ENCODE measurements at regions not wholly inside any gene's neighbourhood (a gene's known extent, or its start where the extent isn't known, plus 50 kb on each side); places are given as distances from the start of the nearest gene placed in this dataset.
A peak's percentile ranks its signal among the peaks of the same experiment; 100 is the strongest.

DNA sequence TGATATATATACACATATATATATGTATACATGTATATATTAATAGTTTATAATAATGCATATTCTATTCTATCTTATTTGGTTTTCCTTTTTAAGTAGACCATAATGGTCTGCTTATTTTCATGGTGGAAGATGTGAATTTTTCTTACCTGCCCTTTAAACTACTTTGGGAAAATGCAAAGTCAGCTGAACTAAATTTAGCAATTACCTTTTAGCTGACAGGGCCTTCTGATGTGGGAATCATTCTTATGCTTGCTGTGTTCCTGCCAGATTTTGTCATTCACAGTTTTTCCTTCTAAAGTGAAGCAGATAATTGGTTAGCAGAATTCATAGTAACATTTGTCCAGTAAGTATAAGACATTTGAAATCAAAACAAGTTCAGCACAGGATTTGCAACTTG, 63.2 kb upstream of the SAMSN1 start:
- no peaks in the 10 kb centered on the region for H3K36me3 ChIP-seq (replicated peaks; ENCODE audit: low read depth, low read length)
- TF ChIP-seq CTCF (IDR thresholded peaks at IDR 0.05; ENCODE audit: low read depth, low read length) = no peak
- TF ChIP-seq EZH2phosphoT487 (IDR thresholded peaks at IDR 0.05; ENCODE audit: low read depth) = no peak
- no peak overlapping the region for H3K4me3 ChIP-seq (ENCODE audit: low read length)
- H3K27me3 ChIP-seq (ENCODE audit: low read depth, low read length) = no peaks in the 10 kb centered on the region
- no peaks in the 10 kb centered on the region; the same call in 1 of the 2 replicates for H3K9me3 ChIP-seq (ENCODE audit: insufficient read depth, low read length)
- H3K79me2 ChIP-seq (ENCODE audit: low read length) = no peaks in the 10 kb centered on the region
- no peak overlapping the region for H3K4me2 ChIP-seq (ENCODE audit: low read length)
- no peaks in the 10 kb centered on the region for H4K20me1 ChIP-seq (ENCODE audit: insufficient read depth, low read length)
- H3K9ac ChIP-seq (ENCODE audit: low read length) = no peak overlapping the region
- H3K4me1 ChIP-seq (ENCODE audit: low read length) = peaks cover 21% of the 10 kb centered on the region
- H3K27ac ChIP-seq (ENCODE audit: low read length) = no peak overlapping the region
- H2AFZ ChIP-seq (ENCODE audit: low read depth, low read length) = no peak overlapping the region

DNA sequence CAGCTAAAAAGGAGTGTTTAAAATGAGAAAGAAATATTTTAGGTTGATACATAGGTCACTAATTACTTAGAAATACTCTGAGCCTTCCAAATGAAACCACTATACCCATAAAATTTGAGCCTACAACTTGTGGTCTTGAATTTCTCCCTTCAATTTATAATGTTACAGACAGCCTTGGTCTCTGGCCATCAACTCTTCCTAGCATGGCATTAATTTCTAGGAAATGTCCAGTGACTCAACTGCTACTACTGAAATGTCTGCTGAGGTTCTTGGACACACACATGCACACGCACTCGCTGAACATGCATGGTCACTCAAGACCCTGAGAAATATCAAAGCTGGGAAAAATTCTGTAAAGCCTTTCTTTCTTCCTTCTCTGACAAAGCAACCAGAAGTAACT, 61.1 kb upstream of the SAMSN1 start:
- Histone ChIP-seq H3K36me3 (replicated peaks; ENCODE audit: low read depth, low read length) (no peaks in the 10 kb centered on the region), H3K79me2 (ENCODE audit: low read length) (no peaks in the 10 kb centered on the region), H3K4me3 (ENCODE audit: low read length) (no peak overlapping the region), H3K4me2 (ENCODE audit: low read length) (no peak overlapping the region), H3K27ac (ENCODE audit: low read length) (no peak overlapping the region), H3K4me1 (ENCODE audit: low read length) (peaks cover 30% of the 10 kb centered on the region), H2AFZ (ENCODE audit: low read depth, low read length) (no peak overlapping the region), H3K9ac (ENCODE audit: low read length) (no peak overlapping the region), H3K27me3 (ENCODE audit: low read depth, low read length) (no peaks in the 10 kb centered on the region), H3K9me3 (ENCODE audit: insufficient read depth, low read length) (no peaks in the 10 kb centered on the region; the same call in 1 of the 2 replicates), H4K20me1 (ENCODE audit: insufficient read depth, low read length) (no peaks in the 10 kb centered on the region)
- TF ChIP-seq EZH2phosphoT487 (IDR thresholded peaks at IDR 0.05; ENCODE audit: low read depth) (no peak), CTCF (IDR thresholded peaks at IDR 0.05; ENCODE audit: low read depth, low read length) (no peak)

- Histone ChIP-seq H3K27ac (ENCODE audit: low read length) (no peak overlapping the region), H3K4me2 (ENCODE audit: low read length) (peak overlapping the region; percentile 61; the same call in 1 of the 2 replicates), H3K36me3 (replicated peaks; ENCODE audit: low read depth, low read length) (no peaks in the 10 kb centered on the region), H3K4me1 (ENCODE audit: low read length) (peaks cover 10% of the 10 kb centered on the region), H3K27me3 (ENCODE audit: low read depth, low read length) (no peaks in the 10 kb centered on the region), H3K9ac (ENCODE audit: low read length) (no peak overlapping the region), H2AFZ (ENCODE audit: low read depth, low read length) (no peak overlapping the region; the same call in 1 of the 2 replicates), H3K4me3 (ENCODE audit: low read length) (no peak overlapping the region), H3K79me2 (ENCODE audit: low read length) (no peaks in the 10 kb centered on the region), H3K9me3 (ENCODE audit: insufficient read depth, low read length) (no peaks in the 10 kb centered on the region), H4K20me1 (ENCODE audit: insufficient read depth, low read length) (no peaks in the 10 kb centered on the region)
- TF ChIP-seq CTCF (IDR thresholded peaks at IDR 0.05; ENCODE audit: low read depth, low read length) = no peak
- no peak for TF ChIP-seq EZH2phosphoT487 (IDR thresholded peaks at IDR 0.05; ENCODE audit: low read depth)
Measured at GRCh38 chr21:14603202-14603601, 57.1 kb upstream of the SAMSN1 start.

DNA sequence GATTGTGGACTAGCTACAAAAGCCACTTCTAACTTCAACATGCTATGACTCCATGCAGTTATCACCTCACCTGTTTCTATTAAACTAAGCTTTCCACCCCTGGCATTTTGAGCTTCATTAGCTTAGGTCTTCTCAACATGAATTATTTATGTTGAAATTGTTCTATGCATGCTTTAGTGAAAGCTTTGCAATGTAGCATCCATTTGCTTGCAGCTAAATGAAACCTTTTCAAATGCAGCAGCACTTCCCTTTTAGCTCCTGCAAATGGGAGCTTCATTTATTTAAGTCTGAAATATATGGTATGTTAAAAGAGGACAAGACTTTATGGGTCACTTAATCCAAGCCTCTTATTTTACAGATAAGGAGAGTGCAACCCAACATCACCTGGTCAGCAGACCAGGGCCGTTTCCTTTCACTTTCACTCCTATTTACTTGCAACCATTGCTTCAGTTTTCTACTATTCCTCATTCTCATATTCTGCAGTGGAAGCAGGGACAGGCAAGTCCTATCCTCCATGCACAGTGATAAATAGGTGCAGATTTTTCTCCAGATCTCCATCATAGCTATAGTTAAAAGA, 56.4 kb upstream of the SAMSN1 start:
- no peaks in the 10 kb centered on the region for H3K36me3 ChIP-seq (replicated peaks; ENCODE audit: low read depth, low read length)
- H3K4me2 ChIP-seq (ENCODE audit: low read length) = peak overlapping the region; percentile 61
- H3K27me3 ChIP-seq (ENCODE audit: low read depth, low read length) = no peaks in the 10 kb centered on the region
- H3K4me3 ChIP-seq (ENCODE audit: low read length) = peak overlapping the region; percentile 46
- H3K27ac ChIP-seq (ENCODE audit: low read length) = no peak overlapping the region
- H4K20me1 ChIP-seq (ENCODE audit: insufficient read depth, low read length) = no peaks in the 10 kb centered on the region
- H3K9ac ChIP-seq (ENCODE audit: low read length) = no peak overlapping the region
- peak overlapping the region; percentile 81 for H2AFZ ChIP-seq (ENCODE audit: low read depth, low read length)
- no peak for TF ChIP-seq EZH2phosphoT487 (IDR thresholded peaks at IDR 0.05; ENCODE audit: low read depth)
- no peak for TF ChIP-seq CTCF (IDR thresholded peaks at IDR 0.05; ENCODE audit: low read depth, low read length)
- H3K4me1 ChIP-seq (ENCODE audit: low read length) = peaks cover 10% of the 10 kb centered on the region
- no peaks in the 10 kb centered on the region for H3K9me3 ChIP-seq (ENCODE audit: insufficient read depth, low read length)
- no peaks in the 10 kb centered on the region for H3K79me2 ChIP-seq (ENCODE audit: low read length)

Measured in OCI-LY3 (cell line).